ENCODE measurements at regions not wholly inside any gene's neighbourhood (a gene's known extent, or its start where the extent isn't known, plus 50 kb on each side); places are given as distances from the start of the nearest gene placed in this dataset.

DNA sequence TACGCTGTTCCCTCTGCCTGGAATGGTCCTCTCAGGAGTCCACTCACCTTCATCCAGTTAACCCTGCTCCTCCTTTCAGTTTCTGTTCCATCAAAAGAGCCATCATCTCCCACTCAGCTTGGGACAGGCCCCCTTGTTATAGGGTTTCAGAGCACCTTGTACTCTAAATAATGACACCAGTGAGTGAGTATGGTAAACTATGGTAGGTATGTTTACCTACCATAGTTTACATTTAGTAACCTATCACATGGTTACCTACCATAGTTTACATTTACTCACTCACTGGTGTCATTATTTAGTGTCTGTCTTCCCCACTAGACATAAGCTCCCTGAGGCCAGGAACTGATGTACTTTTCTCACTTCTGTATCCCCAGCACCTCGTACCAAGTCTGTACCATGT is 130.2 kb upstream of the SESN3 start:
- TF ChIP-seq, protein P1, sequence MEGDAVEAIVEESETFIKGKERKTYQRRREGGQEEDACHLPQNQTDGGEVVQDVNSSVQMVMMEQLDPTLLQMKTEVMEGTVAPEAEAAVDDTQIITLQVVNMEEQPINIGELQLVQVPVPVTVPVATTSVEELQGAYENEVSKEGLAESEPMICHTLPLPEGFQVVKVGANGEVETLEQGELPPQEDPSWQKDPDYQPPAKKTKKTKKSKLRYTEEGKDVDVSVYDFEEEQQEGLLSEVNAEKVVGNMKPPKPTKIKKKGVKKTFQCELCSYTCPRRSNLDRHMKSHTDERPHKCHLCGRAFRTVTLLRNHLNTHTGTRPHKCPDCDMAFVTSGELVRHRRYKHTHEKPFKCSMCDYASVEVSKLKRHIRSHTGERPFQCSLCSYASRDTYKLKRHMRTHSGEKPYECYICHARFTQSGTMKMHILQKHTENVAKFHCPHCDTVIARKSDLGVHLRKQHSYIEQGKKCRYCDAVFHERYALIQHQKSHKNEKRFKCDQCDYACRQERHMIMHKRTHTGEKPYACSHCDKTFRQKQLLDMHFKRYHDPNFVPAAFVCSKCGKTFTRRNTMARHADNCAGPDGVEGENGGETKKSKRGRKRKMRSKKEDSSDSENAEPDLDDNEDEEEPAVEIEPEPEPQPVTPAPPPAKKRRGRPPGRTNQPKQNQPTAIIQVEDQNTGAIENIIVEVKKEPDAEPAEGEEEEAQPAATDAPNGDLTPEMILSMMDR (IDR thresholded peaks at IDR 0.05): no peak
- TF ChIP-seq POLR2A (IDR thresholded peaks at IDR 0.05) (no peak), EP300 (IDR thresholded peaks at IDR 0.05) (no peak)

All from ovary (tissue), 3 donors.